HuH-7 (cell line): ENCODE measurements at regions not wholly inside any gene's neighbourhood (a gene's known extent, or its start where the extent isn't known, plus 50 kb on each side); places are given as distances from the start of the nearest gene placed in this dataset.
A peak's percentile ranks its signal among the peaks of the same experiment; 100 is the strongest.

Experiments used
- DNase-seq: peaks from one replicate; pipeline ENCODE4 v3.0.0; 2011; ENCODE audit warnings: low spot score

- DNase-seq, result no peak
These were observed 186.5 kb upstream of the LHX5 start for GRCh38 chr12:113658006-113658655.

- peak; percentile 20 for DNase-seq
These were observed 184.2 kb upstream of the LHX5 start for GRCh38 chr12:113655919-113656318.

GRCh38 chr12:113655479-113655878 lies 183.8 kb upstream of the LHX5 start:
- DNase-seq, result no peak

- no peak for DNase-seq
These were observed 180.0 kb upstream of the LHX5 start for GRCh38 chr12:113651662-113652061.

GRCh38 chr12:113650476-113650875 lies 178.8 kb upstream of the LHX5 start:
- DNase-seq, result no peak

- DNase-seq, result no peak
These were observed 177.7 kb upstream of the LHX5 start for GRCh38 chr12:113649256-113649830.

GRCh38 chr12:113647048-113647447 lies 175.4 kb upstream of the LHX5 start:
- DNase-seq, result no peak

- DNase-seq, result no peak
These were observed 173.9 kb upstream of the LHX5 start for GRCh38 chr12:113645603-113646002.

- no peak for DNase-seq
These were observed 173.5 kb upstream of the LHX5 start for GRCh38 chr12:113645183-113645582.

GRCh38 chr12:113643177-113643974 lies 171.7 kb upstream of the LHX5 start:
- DNase-seq, result no peak

- DNase-seq, result no peak
These were observed 171.0 kb upstream of the LHX5 start for GRCh38 chr12:113642672-113643071.

- DNase-seq, result no peak
These were observed 170.5 kb upstream of the LHX5 start for GRCh38 chr12:113642216-113642615.

GRCh38 chr12:113641426-113642030 lies 169.9 kb upstream of the LHX5 start:
- no peak for DNase-seq

GRCh38 chr12:113640837-113641236 lies 169.2 kb upstream of the LHX5 start:
- DNase-seq, result no peak

GRCh38 chr12:113639474-113639873 lies 167.8 kb upstream of the LHX5 start:
- DNase-seq, result no peak

- DNase-seq, result no peak
These were observed 166.7 kb upstream of the LHX5 start for GRCh38 chr12:113638460-113638775.

- DNase-seq, result no peak
These were observed 163.3 kb upstream of the LHX5 start for GRCh38 chr12:113634982-113635381.

GRCh38 chr12:113634474-113634873 lies 162.8 kb upstream of the LHX5 start:
- DNase-seq, result no peak

GRCh38 chr12:113633678-113634332 lies 162.1 kb upstream of the LHX5 start:
- no peak for DNase-seq

- DNase-seq, result no peak
These were observed 159.0 kb upstream of the LHX5 start for GRCh38 chr12:113630625-113631024.

GRCh38 chr12:113625499-113625898 lies 153.8 kb upstream of the LHX5 start:
- DNase-seq, result no peak

- DNase-seq, result no peak
These were observed 150.7 kb upstream of the LHX5 start for GRCh38 chr12:113622410-113622809.
